A673 (cell line): ENCODE measurements at regions not wholly inside any gene's neighbourhood (a gene's known extent, or its start where the extent isn't known, plus 50 kb on each side); places are given as distances from the start of the nearest gene placed in this dataset.
"Not testable (repeated sequence)": the region's sequence is repeated elsewhere in the genome, so short reads cannot be mapped to it uniquely, and the experiment has no call there.

Experiments
- CTCF ChIP-seq: fragments of 300-800, 200-600 bp; sonication (generic); conservative IDR thresholded peaks from 2 replicates; pipeline ENCODE4 v1.5.1; 2017; ENCODE audit warnings: low read depth, mild to moderate bottlenecking, antibody characterized with exemption, low read length, moderate library complexity, mixed read lengths
- EZH2 ChIP-seq: fragments of 200-600 bp; sonication (generic); IDR thresholded peaks from 2 replicates; pipeline ENCODE4 v1.6.1; 2017; ENCODE audit warnings: borderline replicate concordance, low read depth, mild to moderate bottlenecking, mixed read lengths, antibody characterized with exemption, low read length; ENCODE audit not compliant: poor library complexity, severe bottlenecking

- TF ChIP-seq EZH2, CTCF: not testable (repeated sequence)
These were observed 66.3 kb upstream of the CRYM start for GRCh38 chr16:21344361-21344912.
